ENCODE measurements at regions not wholly inside any gene's neighbourhood (a gene's known extent, or its start where the extent isn't known, plus 50 kb on each side); places are given as distances from the start of the nearest gene placed in this dataset.

DNA sequence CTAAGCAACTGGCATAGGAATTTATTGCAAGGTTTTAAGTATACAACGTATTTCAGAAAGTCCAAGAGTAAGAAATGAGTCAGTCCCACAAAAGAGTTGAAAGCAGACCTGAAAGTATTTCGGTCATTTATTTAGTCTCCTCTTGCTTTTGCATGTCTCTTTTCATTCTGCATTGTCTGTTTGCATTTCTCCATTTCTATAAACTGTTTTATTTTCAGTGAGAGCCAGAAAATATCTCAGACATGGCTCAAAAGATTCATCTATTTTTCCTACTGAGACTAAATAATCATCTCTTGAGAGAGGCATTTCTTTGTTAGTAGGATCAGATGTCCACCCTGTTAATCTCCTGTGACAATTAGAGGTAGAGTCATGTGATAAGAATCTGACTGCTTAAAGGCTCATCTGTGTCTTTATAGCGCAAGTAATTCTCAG lies 219.1 kb upstream of the CCDC179 start:
- TF ChIP-seq, protein P1, sequence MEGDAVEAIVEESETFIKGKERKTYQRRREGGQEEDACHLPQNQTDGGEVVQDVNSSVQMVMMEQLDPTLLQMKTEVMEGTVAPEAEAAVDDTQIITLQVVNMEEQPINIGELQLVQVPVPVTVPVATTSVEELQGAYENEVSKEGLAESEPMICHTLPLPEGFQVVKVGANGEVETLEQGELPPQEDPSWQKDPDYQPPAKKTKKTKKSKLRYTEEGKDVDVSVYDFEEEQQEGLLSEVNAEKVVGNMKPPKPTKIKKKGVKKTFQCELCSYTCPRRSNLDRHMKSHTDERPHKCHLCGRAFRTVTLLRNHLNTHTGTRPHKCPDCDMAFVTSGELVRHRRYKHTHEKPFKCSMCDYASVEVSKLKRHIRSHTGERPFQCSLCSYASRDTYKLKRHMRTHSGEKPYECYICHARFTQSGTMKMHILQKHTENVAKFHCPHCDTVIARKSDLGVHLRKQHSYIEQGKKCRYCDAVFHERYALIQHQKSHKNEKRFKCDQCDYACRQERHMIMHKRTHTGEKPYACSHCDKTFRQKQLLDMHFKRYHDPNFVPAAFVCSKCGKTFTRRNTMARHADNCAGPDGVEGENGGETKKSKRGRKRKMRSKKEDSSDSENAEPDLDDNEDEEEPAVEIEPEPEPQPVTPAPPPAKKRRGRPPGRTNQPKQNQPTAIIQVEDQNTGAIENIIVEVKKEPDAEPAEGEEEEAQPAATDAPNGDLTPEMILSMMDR (IDR thresholded peaks at IDR 0.05) = no peak
- H3K4me3 ChIP-seq = no peak overlapping the region
- no peak overlapping the region for H3K27ac ChIP-seq
- no peak for DNase-seq (ENCODE audit: low spot score)

DNA sequence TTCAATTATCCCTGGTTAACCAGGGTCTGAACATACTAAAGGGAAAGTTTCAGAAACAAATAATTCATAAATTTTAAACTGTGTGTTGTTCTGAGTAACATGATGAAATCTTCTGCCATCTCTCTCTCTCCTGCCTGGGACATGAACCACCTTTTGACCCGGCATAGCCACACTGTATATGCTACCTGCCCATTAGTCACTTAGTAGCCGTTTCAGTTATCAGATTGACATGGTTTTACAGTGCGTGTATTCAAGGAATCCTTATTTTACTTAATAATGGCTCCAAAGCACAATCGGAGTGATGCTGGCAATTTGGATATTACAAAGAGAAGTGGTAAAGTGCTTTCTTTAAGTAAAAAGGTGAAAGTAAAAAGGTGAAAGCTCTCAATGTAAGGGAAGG lies 227.1 kb upstream of the CCDC179 start:
- TF ChIP-seq, protein P1 (IDR thresholded peaks at IDR 0.05) = no peak
- H3K4me3 ChIP-seq = no peak overlapping the region

DNA sequence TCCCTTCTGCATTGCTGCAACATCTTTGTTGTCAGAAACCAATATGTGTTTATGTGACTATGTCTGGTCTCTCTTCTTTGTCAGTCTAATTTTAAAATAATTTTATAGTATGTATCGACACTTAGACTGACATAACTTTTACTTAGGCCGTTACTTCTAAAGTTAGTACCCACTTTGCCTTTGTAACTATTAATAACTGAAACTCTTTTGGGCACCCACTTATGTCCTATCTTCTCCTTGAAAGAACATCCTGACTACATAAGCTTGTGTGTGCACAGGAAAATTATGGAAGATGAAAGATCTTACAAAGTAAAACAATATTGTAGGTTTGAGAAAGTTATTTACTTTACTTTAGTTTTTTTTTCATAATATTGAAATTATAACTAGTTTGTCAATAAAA lies 230.4 kb upstream of the CCDC179 start:
- no peak for DNase-seq (ENCODE audit: low spot score)
- H3K27ac ChIP-seq = no peak overlapping the region
- TF ChIP-seq, protein P1 (IDR thresholded peaks at IDR 0.05) = no peak
- H3K4me3 ChIP-seq = no peak overlapping the region

More for the DNA sequence above, 227.1 kb upstream of the CCDC179 start:
- no peak for DNase-seq (ENCODE audit: low spot score)
- H3K27ac ChIP-seq = no peak overlapping the region

DNA sequence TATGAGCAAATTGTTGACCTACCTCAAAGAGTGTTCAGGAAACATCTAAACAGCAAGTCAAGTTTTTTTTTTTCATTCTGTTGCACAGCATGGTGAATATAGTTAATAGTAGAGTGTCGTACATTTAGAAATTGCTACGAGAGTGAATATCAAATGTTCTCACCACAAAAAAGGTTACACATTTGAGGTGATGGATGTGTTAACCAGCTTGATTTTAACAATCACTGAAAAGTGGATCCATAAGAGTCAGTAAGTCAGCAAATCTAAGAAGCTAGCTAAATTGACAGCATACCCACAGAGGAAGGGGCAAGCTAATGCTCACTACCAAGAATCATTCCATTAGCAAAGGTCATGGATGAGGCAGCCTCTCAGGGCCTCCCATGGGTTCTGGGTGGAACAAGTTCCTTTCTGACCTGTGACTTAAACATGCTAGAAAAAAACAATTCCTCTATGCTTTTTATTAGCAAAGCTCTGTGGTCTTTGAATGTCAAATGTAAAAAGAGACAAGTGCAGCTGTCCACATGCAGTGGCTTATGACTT lies 235.4 kb upstream of the CCDC179 start:
- Histone ChIP-seq H3K27ac (no peak overlapping the region), H3K4me3 (no peak overlapping the region)

DNA sequence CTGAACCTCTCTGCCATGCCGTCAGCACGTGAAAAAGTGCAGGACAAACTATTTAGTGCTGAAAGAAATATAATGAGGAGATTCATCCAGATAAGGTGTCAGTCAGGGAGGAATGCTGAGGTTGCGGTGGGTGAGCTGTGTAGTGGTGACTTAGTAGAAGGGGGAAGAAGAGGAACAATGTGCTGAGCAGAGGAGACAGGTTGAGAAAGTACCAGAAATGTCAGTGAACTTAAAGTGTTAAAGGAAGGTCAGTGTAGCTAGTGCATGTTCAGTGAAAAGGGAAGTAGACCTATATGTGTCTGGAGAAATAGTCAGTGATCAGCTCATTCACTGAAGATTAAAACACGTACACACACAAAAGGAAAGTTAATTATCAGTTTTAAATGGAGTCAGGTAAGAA lies 237.6 kb upstream of the CCDC179 start:
- Histone ChIP-seq H3K27ac (no peak overlapping the region), H3K4me3 (no peak overlapping the region)
- no peak for DNase-seq (ENCODE audit: low spot score)
- TF ChIP-seq, protein P1 (IDR thresholded peaks at IDR 0.05) = no peak

More for the DNA sequence above, 235.4 kb upstream of the CCDC179 start:
- DNase-seq (ENCODE audit: low spot score) = no peak
- TF ChIP-seq, protein P1 (IDR thresholded peaks at IDR 0.05) = no peak

DNA sequence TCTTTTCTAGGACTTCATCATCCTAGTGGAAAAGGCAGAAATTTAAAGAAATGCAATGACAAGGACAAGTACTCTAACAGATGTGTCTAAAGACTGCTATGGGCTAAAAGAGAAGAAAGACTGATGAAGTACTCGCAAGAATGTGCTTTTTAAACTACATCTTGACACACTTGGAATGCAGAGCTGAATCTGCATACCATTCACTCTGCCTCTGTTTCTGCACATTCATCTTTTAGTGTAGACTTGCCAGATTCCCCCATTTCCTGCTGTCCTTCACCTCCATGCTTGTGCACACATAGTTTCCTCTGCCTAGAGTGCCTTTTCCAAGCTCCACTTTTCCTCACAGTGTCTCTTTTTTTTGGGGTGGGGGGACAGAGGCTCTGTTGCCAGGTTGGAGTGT lies 239.0 kb upstream of the CCDC179 start:
- DNase-seq (ENCODE audit: low spot score) = no peak
- TF ChIP-seq, protein P1 (IDR thresholded peaks at IDR 0.05) = no peak
- no peak overlapping the region for H3K4me3 ChIP-seq
- no peak overlapping the region for H3K27ac ChIP-seq

DNA sequence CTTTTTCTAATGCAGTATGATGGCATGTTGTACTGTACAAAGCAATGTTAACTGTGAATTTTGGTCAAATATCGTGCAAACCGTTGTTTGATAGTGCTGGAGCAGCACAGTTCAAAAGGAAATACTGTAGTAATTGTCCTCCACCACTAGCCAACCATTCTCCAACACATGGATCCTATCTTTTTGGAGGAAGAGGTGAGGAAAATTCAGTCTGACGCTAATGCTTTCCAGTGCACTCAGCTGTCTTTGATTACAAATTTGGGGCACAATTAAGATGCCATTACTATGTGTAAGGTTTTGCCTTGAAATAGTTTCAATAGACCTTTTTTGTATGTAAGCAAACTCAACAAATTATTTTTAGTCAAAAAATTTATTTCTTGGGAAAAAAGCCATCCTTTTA lies 240.5 kb upstream of the CCDC179 start:
- DNase-seq (ENCODE audit: low spot score) = no peak
- Histone ChIP-seq H3K27ac (no peak overlapping the region), H3K4me3 (no peak overlapping the region)
- TF ChIP-seq, protein P1 (IDR thresholded peaks at IDR 0.05) = no peak

Data from coronary artery (tissue), 2 donors.